ENCODE measurements at regions not wholly inside any gene's neighbourhood (a gene's known extent, or its start where the extent isn't known, plus 50 kb on each side); places are given as distances from the start of the nearest gene placed in this dataset.

DNA sequence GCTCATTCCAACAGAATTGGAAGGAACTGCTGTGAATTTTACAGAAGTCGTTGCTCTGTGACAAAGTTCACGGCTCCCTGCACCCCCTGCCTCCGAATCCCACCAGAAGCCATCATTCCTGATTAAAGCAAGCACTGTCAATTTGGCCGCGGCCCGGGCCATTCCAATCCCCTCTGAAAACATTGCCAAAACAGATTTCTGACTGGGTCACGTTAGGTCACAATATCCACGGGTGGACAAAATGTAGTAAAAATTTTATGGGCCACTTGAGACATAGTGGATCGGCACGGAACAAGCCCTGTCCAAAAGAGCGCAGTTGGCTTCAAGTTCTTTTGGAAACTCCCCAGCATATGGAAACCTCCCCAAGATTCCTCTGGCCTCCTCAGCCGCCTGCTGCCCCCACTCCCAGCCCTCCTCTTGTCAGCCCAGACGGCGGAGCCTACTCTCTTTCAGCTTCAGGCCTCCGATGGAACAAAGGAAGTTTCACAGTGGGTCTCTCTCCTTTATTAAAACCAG, 67.2 kb upstream of the IFNAR2 start:
- TF ChIP-seq, protein P1, sequence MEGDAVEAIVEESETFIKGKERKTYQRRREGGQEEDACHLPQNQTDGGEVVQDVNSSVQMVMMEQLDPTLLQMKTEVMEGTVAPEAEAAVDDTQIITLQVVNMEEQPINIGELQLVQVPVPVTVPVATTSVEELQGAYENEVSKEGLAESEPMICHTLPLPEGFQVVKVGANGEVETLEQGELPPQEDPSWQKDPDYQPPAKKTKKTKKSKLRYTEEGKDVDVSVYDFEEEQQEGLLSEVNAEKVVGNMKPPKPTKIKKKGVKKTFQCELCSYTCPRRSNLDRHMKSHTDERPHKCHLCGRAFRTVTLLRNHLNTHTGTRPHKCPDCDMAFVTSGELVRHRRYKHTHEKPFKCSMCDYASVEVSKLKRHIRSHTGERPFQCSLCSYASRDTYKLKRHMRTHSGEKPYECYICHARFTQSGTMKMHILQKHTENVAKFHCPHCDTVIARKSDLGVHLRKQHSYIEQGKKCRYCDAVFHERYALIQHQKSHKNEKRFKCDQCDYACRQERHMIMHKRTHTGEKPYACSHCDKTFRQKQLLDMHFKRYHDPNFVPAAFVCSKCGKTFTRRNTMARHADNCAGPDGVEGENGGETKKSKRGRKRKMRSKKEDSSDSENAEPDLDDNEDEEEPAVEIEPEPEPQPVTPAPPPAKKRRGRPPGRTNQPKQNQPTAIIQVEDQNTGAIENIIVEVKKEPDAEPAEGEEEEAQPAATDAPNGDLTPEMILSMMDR (IDR thresholded peaks at IDR 0.05; ENCODE audit: borderline replicate concordance, extremely low read depth, low read length, poor library complexity, severe bottlenecking), result no peak
- no peak for TF ChIP-seq EZH2 (IDR thresholded peaks at IDR 0.05; ENCODE audit: borderline replicate concordance, low read depth, low read length, severe bottlenecking)

Data from DND-41 (cell line).